Dermis blood vessel endothelial cell (primary cell): ENCODE measurements at regions not wholly inside any gene's neighbourhood (a gene's known extent, or its start where the extent isn't known, plus 50 kb on each side); places are given as distances from the start of the nearest gene placed in this dataset.

ENCODE experiments used
- DNase-seq: peaks from one replicate; pipeline ENCODE4 v3.0.0; 2010

DNA sequence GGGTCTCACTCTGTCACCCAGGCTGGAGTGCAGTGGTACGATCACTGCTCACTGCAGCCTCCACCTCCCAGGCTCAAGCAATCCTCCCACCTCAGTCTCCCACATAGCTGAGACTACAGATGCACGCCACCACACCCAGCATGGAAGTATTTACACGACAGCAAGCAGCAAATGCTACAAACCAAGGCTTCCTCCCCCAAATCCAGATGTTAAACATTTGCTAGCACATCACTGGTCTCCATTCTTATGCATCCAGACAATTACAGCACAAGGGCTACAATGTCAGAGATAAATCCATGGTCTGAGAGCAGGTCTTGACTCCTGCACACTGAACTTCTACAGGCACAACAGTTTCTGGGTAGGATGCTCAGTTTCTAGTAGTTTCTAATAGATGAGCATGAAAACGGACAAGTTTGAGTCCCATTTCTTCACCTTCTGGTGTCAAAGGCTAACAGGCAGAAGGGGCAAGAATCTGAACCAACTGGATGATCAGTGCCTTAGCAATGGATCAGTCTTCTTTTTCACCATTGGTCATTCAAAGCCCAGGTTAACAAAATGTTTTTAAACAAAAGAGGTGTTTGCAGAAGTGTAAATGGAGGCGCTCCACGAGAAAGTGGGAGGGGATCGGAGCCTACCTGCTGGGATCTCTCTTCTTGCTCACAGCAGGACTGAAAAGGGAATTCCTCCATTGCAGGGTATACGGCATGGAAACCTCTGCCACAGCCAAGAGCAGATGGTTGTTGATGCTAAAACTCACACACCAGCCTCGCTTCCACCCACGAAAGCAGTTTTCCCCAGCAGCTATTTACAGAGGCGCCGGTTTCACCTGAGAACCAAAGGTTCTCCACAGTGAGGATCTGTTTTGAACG lies 135.0 kb upstream of the ARL4C start:
- no peak for DNase-seq

DNA sequence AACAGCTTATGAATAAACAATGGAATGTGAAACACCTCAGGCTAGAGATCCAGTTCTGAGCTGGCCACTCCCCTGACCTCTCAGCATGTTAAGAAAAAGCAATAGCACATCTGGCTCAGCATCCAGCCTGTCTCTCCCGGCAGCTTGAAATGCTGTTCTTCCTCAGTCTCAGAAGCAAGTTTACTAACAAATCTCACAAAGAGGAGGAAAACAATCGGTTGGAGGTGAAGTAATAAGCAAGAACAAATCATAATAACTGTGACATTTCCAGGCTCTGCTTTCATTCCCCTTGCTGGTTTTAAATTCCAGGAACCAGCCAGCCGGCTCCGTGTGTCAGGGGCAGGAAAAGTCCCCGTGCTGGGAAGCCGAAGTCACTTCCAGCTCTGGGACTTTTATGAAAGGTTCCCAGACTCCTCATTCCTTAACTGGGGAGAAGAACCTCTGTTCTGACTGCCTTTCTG lies 133.9 kb upstream of the ARL4C start:
- DNase-seq = no peak

DNA sequence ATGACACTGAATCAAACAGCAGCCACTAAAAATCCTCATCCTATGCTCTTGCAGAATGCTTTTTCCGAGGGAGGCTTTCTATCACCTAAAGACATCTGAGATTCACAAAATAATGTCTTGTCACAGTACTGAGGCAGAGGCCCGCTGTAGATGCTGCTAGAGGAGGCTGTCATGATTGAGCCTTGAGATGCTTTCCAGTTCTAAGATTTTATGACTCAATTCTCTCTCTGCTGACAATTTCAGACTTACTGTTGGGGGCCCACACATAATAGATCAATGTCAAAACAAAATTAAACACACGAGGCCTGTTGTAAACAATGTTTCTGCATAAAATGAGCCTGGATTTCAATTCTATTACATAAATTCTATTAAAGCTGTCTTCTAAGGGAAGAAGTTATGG lies 132.7 kb upstream of the ARL4C start:
- DNase-seq = no peak

DNA sequence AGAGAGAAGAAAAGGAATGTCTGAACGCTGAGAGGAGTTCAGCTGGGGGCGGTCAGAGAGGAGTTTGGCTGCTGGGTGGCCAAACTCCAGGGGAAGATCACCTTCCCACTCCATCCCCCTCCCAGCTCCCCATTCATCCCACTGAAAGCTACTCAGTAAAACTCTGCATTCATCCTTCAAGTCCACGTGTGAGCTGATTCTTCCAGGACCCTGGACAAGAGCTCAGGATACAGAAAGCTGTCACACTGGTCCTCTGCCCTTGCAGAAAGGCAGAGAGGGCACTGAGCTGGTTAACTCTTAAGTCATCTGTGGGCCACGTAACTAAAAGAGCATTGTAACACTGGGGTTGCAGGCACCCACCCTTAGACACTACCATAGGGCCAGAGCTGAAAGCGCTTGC lies 132.1 kb upstream of the ARL4C start:
- no peak for DNase-seq

DNA sequence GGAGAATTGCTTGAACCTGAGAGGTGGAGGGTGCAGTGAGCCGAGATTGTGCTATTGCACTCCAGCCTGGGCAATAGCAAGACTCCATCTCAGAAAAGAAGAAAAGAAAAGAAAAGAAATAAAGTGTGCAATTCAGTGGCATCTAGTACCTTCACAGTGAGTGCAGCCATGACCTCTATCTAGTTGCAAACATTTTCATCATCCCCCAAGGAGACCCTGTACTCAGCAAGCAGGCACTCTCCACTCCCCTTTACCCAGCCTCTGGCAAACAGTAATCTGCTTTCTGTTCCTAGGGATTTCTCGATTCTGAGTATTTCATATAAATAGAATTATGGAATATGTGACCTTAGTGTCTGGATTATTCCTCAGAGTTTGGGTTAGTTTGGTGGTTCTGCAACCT lies 130.4 kb upstream of the ARL4C start:
- no peak for DNase-seq

DNA sequence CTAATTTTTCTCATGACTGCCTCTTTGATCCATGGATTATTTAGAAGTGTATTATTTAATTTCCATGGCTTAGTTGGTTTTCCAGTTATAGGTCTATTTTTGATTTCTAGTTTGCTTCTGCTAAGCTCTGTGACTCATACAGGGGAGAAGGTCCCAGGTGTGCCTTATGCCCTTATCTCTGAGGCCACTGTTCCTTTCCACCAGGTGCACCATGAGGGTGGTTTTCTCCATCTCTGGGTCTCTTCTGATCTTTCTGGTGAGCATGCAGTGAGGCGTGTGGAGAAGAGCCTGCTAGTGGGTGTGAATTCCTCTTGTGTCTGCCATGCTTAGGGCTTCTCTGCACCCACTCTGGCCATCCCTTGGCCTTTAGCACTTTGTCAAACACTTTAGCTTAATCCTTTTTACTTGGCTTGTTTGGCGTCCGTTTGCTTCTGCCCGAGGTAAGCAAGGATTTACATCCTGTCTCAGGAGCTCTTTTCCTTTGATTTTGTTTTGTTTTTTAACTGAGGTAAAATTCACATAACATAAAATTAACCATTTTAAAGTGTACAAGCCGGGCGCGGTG lies 129.8 kb upstream of the ARL4C start:
- no peak for DNase-seq

DNA sequence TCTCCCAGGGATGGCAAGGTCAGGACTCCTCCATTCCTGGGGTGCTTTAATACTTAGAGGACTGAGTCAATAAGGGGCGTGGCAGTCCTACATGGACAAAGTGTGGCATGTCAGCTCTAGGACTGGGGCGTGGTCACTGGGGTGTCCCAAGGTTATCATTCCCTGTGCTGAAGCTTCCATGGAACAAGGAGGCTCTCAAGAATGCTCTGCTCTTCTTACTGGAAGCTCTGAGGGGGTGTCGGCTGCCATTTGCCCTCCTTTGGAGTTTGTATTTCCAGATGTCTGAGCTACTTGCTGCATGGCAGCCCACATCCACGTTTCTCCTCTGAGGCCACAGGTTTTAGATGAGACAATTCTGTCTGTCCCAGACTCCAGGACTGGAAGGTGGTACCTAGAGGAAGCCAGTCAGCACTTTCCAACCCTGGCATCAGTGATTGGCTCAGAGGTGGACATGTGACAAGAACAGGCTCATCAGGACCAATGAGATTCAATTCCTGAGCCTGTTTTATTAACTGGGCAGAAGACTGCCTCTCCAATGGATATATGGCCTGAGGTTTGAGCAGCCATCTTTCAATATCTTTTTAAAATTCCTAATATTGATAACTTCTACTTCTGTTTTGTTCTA lies 128.9 kb upstream of the ARL4C start:
- DNase-seq = no peak

DNA sequence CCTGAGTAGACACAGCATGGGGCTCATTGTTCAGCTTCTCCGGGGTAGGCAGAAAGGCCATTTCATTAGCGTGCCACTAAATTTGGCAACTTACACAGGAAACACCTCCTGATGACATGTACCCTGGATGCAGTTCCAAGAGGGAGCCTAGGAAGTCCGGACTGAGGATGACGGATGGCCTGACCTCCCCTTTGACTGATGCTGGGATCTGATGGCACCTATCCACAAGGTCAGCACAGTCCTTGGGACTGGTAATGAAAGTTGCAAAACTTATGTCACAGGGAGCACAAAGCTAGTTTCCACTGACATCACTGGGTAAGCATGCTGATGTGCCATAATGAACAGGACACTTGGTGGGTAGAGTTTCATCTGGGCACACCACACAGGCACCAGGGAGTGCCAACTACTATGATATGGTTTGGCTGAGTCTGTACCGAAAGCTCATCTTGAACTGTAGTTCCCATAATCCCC lies 126.7 kb upstream of the ARL4C start:
- peak; percentile 67 for DNase-seq

DNA sequence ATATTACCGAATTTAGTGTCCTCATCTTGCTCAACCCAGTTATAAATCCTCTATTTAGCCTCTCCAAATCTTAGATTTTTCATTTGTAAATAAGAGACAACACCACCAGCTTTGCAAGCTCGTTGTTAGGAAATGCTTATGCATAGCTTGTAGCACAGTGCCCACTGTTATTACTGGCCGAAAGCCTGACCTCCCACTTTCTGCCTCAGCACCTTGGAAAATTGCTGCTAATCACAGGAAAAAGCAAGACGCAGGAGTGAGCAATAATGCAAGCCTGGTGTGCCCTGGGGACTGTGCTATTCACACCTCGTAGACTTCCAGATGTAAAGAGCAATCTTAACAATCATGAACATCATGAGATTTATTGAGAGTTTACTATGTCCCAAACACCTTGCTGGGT lies 124.2 kb upstream of the ARL4C start:
- DNase-seq = peak; percentile 82

DNA sequence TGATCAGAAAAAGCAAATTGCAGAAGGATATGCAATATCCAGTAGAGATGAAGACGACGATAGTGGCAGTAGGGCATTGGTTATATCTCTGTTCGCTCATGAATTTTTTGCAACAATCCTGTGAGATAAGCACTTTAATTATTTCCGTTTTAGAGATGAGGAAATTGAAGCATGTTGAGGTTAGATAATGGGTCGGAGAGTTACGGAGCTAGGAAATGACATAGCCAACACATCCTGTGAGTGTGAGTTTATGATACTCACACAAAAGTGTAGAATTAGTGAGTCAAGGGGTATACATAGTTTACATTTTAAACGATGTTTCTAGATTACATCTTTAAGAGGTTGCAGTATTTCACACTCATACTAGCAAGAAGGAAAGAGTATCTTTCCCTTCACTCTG lies 123.1 kb upstream of the ARL4C start:
- peak; percentile 85 for DNase-seq

DNA sequence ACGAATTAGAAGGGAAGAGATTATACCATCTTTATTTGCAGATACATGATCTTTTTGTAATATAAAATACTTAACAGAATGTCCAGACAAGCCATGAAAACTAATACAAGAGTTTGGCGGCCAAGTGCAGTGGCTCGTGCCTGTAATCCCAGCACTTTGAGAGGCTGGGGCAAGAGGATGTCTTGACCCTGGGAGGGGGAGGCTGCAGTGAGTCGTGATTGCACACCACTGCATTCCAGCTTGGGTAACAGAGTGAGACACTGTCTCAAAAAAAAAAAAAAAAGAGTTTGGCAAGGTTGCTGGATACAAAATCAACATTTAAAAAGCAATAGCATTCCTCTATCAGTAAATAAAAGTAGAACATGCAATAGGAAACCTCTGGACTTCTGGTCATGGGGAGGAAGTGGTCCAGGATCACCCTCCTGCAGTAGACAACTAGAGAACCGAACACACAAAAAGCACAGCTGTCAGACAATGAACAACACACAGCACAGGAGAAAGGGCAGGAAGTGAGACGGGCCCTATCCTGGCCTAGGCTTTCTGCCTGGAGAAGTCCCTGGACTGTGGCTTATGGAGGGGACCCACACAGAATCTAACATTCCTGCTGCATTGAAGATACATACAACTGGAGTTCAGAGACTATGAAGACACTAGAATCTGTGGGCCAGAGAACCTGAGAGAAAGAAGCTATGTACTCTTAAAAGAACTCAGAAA lies 118.9 kb upstream of the ARL4C start:
- DNase-seq = no peak

DNA sequence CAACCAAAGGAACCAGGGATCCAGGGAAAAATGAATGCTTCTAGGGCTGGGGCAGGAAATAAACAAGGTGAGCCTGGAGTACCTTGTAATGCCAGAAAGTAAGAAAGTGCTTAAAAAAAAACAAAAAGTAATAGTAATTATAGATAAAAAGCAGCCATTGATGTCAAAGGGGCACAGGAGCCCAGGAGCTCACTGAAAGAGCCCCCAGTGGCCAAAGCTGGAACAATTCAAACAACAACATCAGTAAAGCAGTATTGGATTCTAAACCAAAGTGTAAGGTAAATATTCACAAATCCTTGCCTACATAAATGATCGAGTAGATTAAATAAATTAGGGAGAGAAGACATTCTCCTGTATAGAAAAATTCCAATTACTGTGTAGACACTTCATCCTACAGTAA lies 114.3 kb upstream of the ARL4C start:
- DNase-seq = peak; percentile 40

DNA sequence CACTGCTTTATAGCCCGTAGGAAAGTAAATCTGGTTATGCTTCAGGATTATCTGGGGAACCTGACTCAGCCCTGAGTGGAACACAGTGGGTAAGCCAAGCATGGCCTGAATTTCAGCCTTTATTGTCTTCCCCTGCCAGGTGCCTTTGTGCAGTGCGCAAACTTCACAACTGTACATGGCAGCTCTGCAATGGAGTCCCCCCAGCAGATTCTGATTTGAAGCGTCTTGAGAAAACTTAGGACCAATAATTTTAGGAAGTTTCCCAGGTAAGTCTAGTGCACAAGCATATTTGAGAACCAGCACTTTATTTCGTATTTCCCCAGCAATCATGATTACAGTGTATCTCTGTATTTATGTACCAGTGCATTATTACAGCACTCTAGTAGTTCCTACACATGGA lies 112.1 kb upstream of the ARL4C start:
- DNase-seq = no peak

DNA sequence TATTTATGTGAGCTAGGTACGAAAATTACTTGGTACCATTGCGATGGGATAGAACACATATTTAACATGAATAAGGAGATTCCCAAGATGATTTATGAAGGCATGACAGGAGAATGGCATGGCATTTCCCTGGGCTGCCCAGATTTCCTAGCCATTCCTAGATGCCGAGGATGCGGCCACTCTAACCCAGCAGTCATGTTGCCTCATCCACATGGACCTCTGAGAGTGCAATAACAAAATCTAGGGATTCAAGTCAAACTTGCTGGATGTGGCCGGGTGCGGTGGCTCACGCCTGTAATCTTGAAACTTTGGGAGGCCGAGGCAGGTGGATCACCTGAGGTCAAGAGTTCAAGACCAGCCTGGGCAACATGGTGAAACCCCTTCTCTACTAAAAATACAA lies 110.8 kb upstream of the ARL4C start:
- DNase-seq = no peak

DNA sequence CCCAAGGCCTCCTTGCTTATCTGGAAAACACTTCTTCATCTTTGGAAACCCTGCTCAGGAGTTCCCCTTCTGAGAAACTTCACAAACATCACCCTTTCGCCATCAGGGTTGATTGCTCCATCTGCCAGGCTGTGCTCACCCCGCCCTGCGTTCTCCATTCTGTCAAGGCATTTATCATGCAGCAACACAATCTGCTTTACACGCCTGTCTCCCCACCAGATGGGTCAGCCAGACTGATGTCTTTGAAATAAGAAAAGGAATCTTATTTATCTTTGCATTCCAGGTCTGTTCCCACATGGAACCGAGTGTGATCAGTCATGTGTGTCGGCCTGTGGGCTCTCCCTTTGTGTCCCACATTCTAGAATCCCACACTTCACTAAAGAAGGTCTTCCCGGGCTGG lies 110.0 kb upstream of the ARL4C start:
- no peak for DNase-seq

DNA sequence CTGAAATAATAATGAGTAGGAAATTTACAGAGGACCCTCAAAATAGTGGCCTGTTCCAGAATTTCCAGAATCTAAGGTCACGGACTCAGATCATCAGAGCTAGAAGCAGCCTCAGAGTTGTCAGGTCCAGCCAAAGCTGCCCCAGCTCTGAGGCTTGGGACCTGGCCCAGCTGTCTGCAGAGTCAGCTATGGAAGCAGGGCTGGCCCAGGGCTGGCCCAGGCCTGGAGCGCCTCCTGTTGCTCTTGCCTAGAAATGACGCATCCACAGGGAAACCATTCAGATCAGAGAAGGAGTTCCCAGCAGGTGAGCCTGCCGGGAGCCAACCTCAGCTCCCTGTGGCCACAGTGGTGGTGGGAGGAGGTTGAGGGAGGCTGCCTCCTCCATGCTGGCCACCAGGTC lies 106.7 kb upstream of the ARL4C start:
- no peak for DNase-seq

DNA sequence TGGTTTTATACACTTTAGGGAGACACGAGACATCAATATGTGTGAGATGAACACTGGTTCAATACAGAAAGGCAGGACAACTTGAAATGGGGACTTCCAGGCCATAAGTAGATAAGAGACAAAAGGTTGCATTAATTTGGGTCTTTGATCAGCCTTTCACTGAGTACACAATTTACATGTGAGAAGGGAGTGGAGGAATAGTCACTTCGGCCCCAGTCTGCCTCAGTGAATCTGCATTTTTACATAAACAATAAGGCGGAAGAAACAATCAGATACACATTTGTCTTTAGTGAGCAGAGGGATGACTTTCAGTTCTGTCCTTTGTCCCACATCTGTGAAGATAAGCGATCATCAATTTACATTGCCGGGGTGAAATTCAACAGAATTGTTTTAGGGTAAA lies 104.3 kb upstream of the ARL4C start:
- no peak for DNase-seq

DNA sequence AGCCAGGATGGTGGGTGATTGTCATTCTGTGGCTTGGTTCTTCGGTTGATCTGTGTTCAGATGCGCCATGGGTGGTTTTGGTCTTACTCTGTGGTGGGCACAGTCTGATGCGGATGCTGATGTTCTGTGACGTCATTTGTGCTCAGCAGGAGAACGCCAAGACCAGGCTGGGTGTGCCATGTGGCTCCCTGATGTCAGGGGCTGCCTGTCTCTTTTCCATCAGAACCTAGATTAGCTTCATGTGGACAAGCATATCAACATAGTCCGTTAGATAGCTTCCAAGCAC lies 100.6 kb upstream of the ARL4C start:
- DNase-seq = no peak

DNA sequence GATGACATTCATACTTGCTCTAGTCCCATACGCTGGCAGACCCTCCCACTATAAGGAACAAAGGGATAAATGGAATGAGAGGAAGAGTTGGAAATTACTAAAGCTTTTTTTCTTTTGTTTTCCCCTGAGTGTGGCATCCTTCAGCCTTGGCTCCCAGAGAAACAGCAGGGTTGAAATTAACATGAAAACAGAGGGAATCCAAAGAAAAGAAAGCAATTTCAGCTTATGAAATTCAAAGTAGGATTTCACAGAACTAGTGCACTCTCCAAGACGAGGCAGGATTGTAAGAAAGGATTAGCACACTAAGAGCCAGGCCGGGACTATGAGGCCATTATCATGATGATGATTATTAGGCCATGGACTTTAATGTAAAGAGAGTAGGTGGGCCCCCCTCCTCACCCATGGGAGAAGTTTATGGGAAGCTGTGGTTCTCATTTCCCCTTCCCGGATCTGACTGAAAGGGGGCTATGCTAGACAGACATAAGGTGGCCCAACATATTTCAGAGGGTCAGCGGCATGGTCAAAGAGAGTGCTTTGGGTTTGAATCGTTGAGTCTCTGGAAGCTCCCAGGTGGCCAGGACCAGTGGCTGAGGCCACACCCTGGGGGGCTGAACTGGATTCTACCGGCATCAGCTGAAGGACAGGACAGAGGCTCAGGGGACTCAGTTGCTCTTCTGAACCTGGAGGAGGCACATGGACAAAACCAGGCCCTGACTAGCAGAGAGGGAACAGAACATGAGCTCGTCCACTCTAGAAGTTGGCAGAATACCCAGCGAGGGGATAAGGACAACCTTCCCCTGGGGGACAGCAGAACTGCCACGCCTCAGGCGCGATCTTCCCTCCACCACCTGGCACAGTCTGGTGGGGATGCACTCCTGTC lies 100.1 kb upstream of the ARL4C start:
- DNase-seq = no peak

DNA sequence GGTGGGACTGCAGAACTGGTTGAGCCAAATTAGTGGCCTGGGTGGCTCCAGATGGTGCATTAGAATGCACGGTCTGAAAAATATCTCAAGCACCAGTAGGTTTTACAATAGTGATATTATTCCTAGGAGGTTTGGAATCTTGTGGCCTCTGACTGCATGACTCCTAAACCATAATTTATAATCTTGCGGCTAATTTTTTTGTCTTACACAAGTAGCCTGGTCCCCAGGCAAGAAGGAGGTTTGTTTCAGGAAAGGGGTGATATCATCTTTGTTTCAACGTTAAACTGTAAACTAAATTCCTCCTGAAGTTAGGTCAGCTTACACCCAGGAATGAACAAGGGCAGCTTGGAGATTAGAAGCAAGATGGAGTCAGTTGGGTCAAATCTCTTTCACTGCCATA lies 98.9 kb upstream of the ARL4C start:
- no peak for DNase-seq

DNA sequence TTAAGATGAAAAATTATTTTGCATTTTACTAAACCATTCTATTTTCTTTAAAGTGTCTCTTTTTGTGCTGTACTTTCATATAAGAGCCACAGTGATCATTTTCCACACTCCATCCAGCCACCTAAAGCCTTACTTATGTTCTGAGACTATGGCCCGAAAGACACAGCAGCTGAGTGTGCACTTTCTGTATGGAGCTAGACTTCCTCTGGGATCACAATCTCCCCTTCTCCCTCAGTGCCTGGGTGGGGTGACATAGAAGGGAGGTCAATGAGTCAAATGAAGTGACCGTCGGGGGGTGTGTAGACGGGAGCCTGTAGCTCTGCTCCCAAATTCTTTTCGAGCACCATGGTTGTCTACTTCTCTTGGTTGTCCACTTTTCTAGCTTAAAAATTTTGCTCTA lies 97.8 kb upstream of the ARL4C start:
- no peak for DNase-seq

DNA sequence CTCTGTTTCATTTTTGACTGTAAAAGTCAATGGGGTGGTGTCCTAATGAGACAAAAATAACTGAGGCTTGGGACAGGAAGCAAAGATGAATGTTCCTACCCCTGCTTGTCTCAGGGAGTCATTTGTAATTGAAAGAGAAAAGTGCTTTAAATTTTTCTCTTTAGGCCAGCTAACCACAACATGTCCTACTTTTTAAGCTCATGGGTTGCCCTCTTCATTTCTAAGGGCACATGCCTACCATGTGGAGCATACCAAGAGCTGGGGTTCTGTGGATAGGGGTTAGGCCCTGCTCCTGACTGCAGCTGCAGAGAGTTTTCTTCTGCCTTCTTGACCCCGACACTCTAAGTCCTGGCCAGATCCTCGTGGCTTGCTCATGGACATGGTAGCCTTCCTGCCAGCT lies 96.8 kb upstream of the ARL4C start:
- DNase-seq = no peak

DNA sequence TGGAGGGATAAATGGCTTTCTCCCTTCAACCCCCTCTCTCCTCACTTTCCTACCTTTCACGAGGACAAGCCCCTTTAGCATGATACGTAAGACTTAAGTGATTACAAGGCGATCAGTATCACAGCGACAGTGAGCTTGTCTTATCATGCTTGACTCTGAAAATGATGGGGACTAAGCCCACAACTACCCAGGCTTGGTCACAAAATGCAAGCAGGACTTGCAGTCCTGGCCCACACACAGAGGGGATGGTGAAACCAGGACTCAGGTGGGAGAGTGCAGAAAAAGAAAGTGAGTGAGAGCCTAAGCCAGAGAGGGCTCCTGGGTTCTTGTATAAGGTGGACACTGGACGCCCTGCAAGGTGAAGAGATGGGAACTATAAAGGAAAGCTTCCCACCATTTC lies 95.7 kb upstream of the ARL4C start:
- DNase-seq = no peak
